A549 (cell line): ENCODE measurements at regions not wholly inside any gene's neighbourhood (a gene's known extent, or its start where the extent isn't known, plus 50 kb on each side); places are given as distances from the start of the nearest gene placed in this dataset.

ENCODE experiments used
- JUNB ChIP-seq: fragments of >200 bp; sonication (Bioruptor Twin); formaldehyde crosslinking; IDR thresholded peaks from 2 replicates; pipeline ENCODE4 v1.6.1; 2016
- MAZ ChIP-seq: fragments of 150-350 bp; IDR thresholded peaks from 2 replicates; pipeline ENCODE4 v1.6.1; 2014; ENCODE audit warnings: antibody characterized with exemption, low read depth, low read length, borderline replicate concordance
- POLR2A ChIP-seq: IDR thresholded peaks from 2 replicates; pipeline ENCODE4 v1.6.1; 2012; ENCODE audit warnings: mild to moderate bottlenecking, low read length
- TF ChIP-seq, protein P1 (sequence below): fragments of >200 bp; sonication (Bioruptor Twin); formaldehyde crosslinking; IDR thresholded peaks from 3 replicates; pipeline ENCODE4 v1.5.1; 2016
- TF ChIP-seq, protein P2 (sequence below): IDR thresholded peaks from 2 replicates; pipeline ENCODE4 v1.6.1; 2012

DNA sequence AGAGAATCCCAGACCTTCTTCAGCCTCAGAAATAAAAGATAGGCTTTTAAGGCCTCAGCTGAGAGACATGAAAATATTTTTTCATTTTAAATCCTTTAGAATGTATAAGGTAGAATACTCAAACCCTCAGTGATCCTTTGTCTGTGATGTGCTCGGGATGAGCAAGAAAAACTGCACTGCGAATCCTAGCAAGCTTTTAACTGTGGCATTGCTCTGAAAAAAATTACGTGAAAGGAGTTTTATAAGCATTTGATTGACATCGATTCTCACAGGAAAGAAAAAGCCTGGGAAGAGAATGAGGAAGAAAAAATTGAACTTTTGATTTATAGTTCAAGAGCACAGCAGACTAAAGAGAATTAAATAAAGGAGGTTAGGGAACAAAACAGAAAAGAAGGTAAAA lies 120.0 kb downstream of the TMEM168 start:
- TF ChIP-seq, protein P1, sequence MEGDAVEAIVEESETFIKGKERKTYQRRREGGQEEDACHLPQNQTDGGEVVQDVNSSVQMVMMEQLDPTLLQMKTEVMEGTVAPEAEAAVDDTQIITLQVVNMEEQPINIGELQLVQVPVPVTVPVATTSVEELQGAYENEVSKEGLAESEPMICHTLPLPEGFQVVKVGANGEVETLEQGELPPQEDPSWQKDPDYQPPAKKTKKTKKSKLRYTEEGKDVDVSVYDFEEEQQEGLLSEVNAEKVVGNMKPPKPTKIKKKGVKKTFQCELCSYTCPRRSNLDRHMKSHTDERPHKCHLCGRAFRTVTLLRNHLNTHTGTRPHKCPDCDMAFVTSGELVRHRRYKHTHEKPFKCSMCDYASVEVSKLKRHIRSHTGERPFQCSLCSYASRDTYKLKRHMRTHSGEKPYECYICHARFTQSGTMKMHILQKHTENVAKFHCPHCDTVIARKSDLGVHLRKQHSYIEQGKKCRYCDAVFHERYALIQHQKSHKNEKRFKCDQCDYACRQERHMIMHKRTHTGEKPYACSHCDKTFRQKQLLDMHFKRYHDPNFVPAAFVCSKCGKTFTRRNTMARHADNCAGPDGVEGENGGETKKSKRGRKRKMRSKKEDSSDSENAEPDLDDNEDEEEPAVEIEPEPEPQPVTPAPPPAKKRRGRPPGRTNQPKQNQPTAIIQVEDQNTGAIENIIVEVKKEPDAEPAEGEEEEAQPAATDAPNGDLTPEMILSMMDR, result no peak
- TF ChIP-seq POLR2A (no peak), MAZ (no peak), JUNB (no peak)
- TF ChIP-seq, protein P2, sequence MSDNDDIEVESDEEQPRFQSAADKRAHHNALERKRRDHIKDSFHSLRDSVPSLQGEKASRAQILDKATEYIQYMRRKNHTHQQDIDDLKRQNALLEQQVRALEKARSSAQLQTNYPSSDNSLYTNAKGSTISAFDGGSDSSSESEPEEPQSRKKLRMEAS, result no peak
